ENCODE measurements at regions not wholly inside any gene's neighbourhood (a gene's known extent, or its start where the extent isn't known, plus 50 kb on each side); places are given as distances from the start of the nearest gene placed in this dataset.

- no peaks in the 10 kb centered on the region for H3K36me3 ChIP-seq
- intact Hi-C loops (cut with DNase I): no loop called here
- H3K9me3 ChIP-seq: no peaks in the 10 kb centered on the region
- TF ChIP-seq POLR2A (IDR thresholded peaks at IDR 0.05): no peak
- no peak for TF ChIP-seq POLR2AphosphoS5 (IDR thresholded peaks at IDR 0.05; ENCODE audit: insufficient read depth in 1 of 2, low read depth in 1 of 2)
- TF ChIP-seq CTCF (IDR thresholded peaks at IDR 0.05): no peak
- DNase-seq (ENCODE audit: extremely low spot score in 2 of 2): no peak
- no peak overlapping the region for H3K4me3 ChIP-seq
- H3K27ac ChIP-seq: no peak overlapping the region
- H3K27me3 ChIP-seq: no peaks in the 10 kb centered on the region
- H3K4me1 ChIP-seq: no peaks in the 10 kb centered on the region
These were observed 268.7 kb upstream of the DKK2 start for GRCh38 chr4:107304699-107305286.

- no peak for TF ChIP-seq POLR2AphosphoS5 (IDR thresholded peaks at IDR 0.05; ENCODE audit: insufficient read depth in 1 of 2, low read depth in 1 of 2)
- no peak for DNase-seq (ENCODE audit: extremely low spot score in 2 of 2)
- H3K4me3 ChIP-seq: no peak overlapping the region
- no peaks in the 10 kb centered on the region for H3K9me3 ChIP-seq
- intact Hi-C loops (cut with DNase I): no loop called here
- no peak overlapping the region for H3K27ac ChIP-seq
- H3K27me3 ChIP-seq: no peaks in the 10 kb centered on the region
- no peaks in the 10 kb centered on the region for H3K4me1 ChIP-seq
- H3K36me3 ChIP-seq: no peaks in the 10 kb centered on the region
These were observed 263.5 kb upstream of the DKK2 start for GRCh38 chr4:107299646-107300045.

- H3K27me3 ChIP-seq: no peaks in the 10 kb centered on the region
- DNase-seq (ENCODE audit: extremely low spot score in 2 of 2): no peak
- intact Hi-C loops (cut with DNase I): no loop called here
- H3K36me3 ChIP-seq: no peaks in the 10 kb centered on the region
- no peaks in the 10 kb centered on the region for H3K4me1 ChIP-seq
- no peaks in the 10 kb centered on the region for H3K9me3 ChIP-seq
- no peak for TF ChIP-seq POLR2AphosphoS5 (IDR thresholded peaks at IDR 0.05; ENCODE audit: insufficient read depth in 1 of 2, low read depth in 1 of 2)
- TF ChIP-seq POLR2A (IDR thresholded peaks at IDR 0.05): no peak
- TF ChIP-seq CTCF (IDR thresholded peaks at IDR 0.05): no peak
- H3K27ac ChIP-seq: no peak overlapping the region
- no peak overlapping the region for H3K4me3 ChIP-seq
These were observed 256.9 kb upstream of the DKK2 start for GRCh38 chr4:107292979-107293378.

GRCh38 chr4:107283587-107284559 is 247.8 kb upstream of the DKK2 start:
- DNase-seq (ENCODE audit: extremely low spot score in 2 of 2): no peak
- Histone ChIP-seq H3K27ac (no peak overlapping the region), H3K4me3 (no peak overlapping the region)

GRCh38 chr4:107279733-107280132 is 243.6 kb upstream of the DKK2 start:
- Histone ChIP-seq H3K36me3 (no peaks in the 10 kb centered on the region), H3K27me3 (no peaks in the 10 kb centered on the region), H3K4me1 (peaks cover 4% of the 10 kb centered on the region), H3K9me3 (no peaks in the 10 kb centered on the region), H3K4me3 (no peak overlapping the region), H3K27ac (no peak overlapping the region)
- no peak for DNase-seq (ENCODE audit: extremely low spot score in 2 of 2)
- TF ChIP-seq POLR2A (IDR thresholded peaks at IDR 0.05) (no peak), CTCF (IDR thresholded peaks at IDR 0.05) (no peak), POLR2AphosphoS5 (IDR thresholded peaks at IDR 0.05; ENCODE audit: insufficient read depth in 1 of 2, low read depth in 1 of 2) (no peak)
- intact Hi-C loops (cut with DNase I): no loop called here

More at GRCh38 chr4:107283587-107284559, 247.8 kb upstream of the DKK2 start:
- no peaks in the 10 kb centered on the region for H3K9me3 ChIP-seq
- H3K36me3 ChIP-seq: no peaks in the 10 kb centered on the region
- H3K4me1 ChIP-seq: peaks cover 4% of the 10 kb centered on the region
- intact Hi-C loops (cut with DNase I): no loop called here
- no peak for TF ChIP-seq POLR2AphosphoS5 (IDR thresholded peaks at IDR 0.05; ENCODE audit: insufficient read depth in 1 of 2, low read depth in 1 of 2)
- no peak for TF ChIP-seq POLR2A (IDR thresholded peaks at IDR 0.05)
- TF ChIP-seq CTCF (IDR thresholded peaks at IDR 0.05): no peak
- H3K27me3 ChIP-seq: no peaks in the 10 kb centered on the region
